Panc1 (cell line): ENCODE measurements at regions not wholly inside any gene's neighbourhood (a gene's known extent, or its start where the extent isn't known, plus 50 kb on each side); places are given as distances from the start of the nearest gene placed in this dataset.

Experiments used
- ATAC-seq: fragments of 200-7000 bp; cut with Tn5 transposase; 2 replicates; pipeline ENCODE4 v1.9.1; 2020; ENCODE audit warnings: mild to moderate bottlenecking, moderate library complexity
- BruUV-seq: library from RNA; stranded (reverse); fragments of 400-500 nt; replicated peaks from 2 replicates; lab custom pipeline; 2021; lab: Mats Ljungman, UMichigan
- CTCF ChIA-PET: fragments of 300-600 bp; sonication (Branson Sonifier 250); formaldehyde crosslinking; loops from one replicate; lab custom pipeline; 2022; ENCODE audit warnings: antibody characterized with exemption; lab: Charles Lee
- POLR2A ChIA-PET: fragments of 300-600 bp; sonication (Branson Sonifier 250); formaldehyde crosslinking; loops from one replicate; lab custom pipeline; 2022; ENCODE audit warnings: antibody characterized with exemption; lab: Charles Lee
- DNase-seq: peaks from one replicate; pipeline ENCODE4 v3.0.0-alpha.2; 2010; ENCODE audit warnings: low read depth, low spot score
- H3K27ac ChIP-seq: 2 replicates; pipeline ENCODE4 v1.5.1; 2011; ENCODE audit warnings: mild to moderate bottlenecking, low read length, inconsistent platforms
- H3K27me3 ChIP-seq: fragments of 200-500 bp; sonication (Bioruptor generic); 2 replicates; pipeline ENCODE4 v1.6.0; 2014; ENCODE audit warnings: low read length, inconsistent platforms; ENCODE audit not compliant: control insufficient read depth, insufficient read depth
- H3K36me3 ChIP-seq: fragments of 200-500 bp; sonication (Bioruptor generic); 2 replicates; pipeline ENCODE4 v1.5.1; 2014; ENCODE audit warnings: inconsistent platforms, mild to moderate bottlenecking, low read length, moderate library complexity; ENCODE audit not compliant: control insufficient read depth, insufficient read depth
- H3K4me1 ChIP-seq: 2 replicates; pipeline ENCODE4 v1.5.1; 2011; ENCODE audit warnings: inconsistent platforms, mild to moderate bottlenecking, low read length, moderate library complexity; ENCODE audit not compliant: control insufficient read depth, insufficient read depth
- H3K4me3 ChIP-seq, 2 experiments: 2 replicates each; pipeline ENCODE4 v1.5.1; 2011 to 2012; ENCODE audit warnings: low read depth in 2 of 2, low read length in 2 of 2, mild to moderate bottlenecking in 2 of 2, inconsistent platforms in 1 of 2, moderate library complexity in 1 of 2
- H3K9me3 ChIP-seq: fragments of 200-500 bp; sonication (Bioruptor generic); 2 replicates; pipeline ENCODE4 v1.5.1; 2014; ENCODE audit warnings: low read depth, mild to moderate bottlenecking, inconsistent platforms, low read length, moderate library complexity; ENCODE audit not compliant: control insufficient read depth, insufficient read depth
- CTCF ChIP-seq: fragments of 450-650 bp; IDR thresholded peaks from 2 replicates; pipeline ENCODE4 v1.5.1; 2017; ENCODE audit warnings: mild to moderate bottlenecking
- POLR2AphosphoS5 ChIP-seq: IDR thresholded peaks from 2 replicates; pipeline ENCODE4 v1.6.1; 2012; ENCODE audit warnings: mild to moderate bottlenecking, low read depth, low read length, moderate library complexity
- REST ChIP-seq, 2 experiments: IDR thresholded peaks; 2 replicates each; pipeline ENCODE4 v1.6.1; 2011 to 2012; ENCODE audit warnings: low read depth in 2 of 2, control low read depth in 1 of 2, low read length in 1 of 2, mild to moderate bottlenecking in 1 of 2, moderate library complexity in 1 of 2; ENCODE audit not compliant: insufficient read depth in 1 of 2
- SIN3A ChIP-seq: IDR thresholded peaks from 2 replicates; pipeline ENCODE4 v1.6.1; 2012; ENCODE audit warnings: low read depth, mild to moderate bottlenecking, low read length, moderate library complexity, borderline replicate concordance; ENCODE audit not compliant: insufficient read depth
- TCF7L2 ChIP-seq: IDR thresholded peaks from 2 replicates; pipeline ENCODE4 v1.6.1; 2011; ENCODE audit warnings: mild to moderate bottlenecking, low read depth, low read length, inconsistent platforms
- in situ Hi-C: cut with HindIII; loops from 2 replicates; pipeline ENCODE4 v1.10.0; 2016; ENCODE audit warnings: low sequenced_read_pairs, low pct_unique_long_range_greater_than_20kb
- intact Hi-C: fragments of 100-400 bp; cut with micrococcal nuclease; formaldehyde crosslinking; loops from one replicate; pipeline ENCODE4 v1.10.0; 2022; ENCODE audit not compliant: unreplicated experiment

- no peak for DNase-seq
- intact Hi-C loops = no loop called here
- Histone ChIP-seq H3K4me1 (no peaks in the 10 kb centered on the region), H3K27ac (no peak overlapping the region), H3K9me3 (no peaks in the 10 kb centered on the region), H3K4me3 (no peak overlapping the region), H3K27me3 (no peaks in the 10 kb centered on the region), H3K36me3 (no peaks in the 10 kb centered on the region)
- TF ChIP-seq POLR2AphosphoS5 (no peak), REST (IDR thresholded peaks at IDR 0.05; ENCODE audit: insufficient read depth in 1 of 2, low read depth in 2 of 2, low read length in 1 of 2) (no peak), CTCF (no peak), TCF7L2 (no peak), SIN3A (no peak)
- CTCF ChIA-PET = no interaction called here
- POLR2A ChIA-PET = no interaction called here
- no peak for ATAC-seq
- in situ Hi-C loops = no loop called here
- BruUV-seq = no TSS peak
Observed at GRCh38 chr15:95832668-95833067, 497.8 kb upstream of the NR2F2 start.

DNA sequence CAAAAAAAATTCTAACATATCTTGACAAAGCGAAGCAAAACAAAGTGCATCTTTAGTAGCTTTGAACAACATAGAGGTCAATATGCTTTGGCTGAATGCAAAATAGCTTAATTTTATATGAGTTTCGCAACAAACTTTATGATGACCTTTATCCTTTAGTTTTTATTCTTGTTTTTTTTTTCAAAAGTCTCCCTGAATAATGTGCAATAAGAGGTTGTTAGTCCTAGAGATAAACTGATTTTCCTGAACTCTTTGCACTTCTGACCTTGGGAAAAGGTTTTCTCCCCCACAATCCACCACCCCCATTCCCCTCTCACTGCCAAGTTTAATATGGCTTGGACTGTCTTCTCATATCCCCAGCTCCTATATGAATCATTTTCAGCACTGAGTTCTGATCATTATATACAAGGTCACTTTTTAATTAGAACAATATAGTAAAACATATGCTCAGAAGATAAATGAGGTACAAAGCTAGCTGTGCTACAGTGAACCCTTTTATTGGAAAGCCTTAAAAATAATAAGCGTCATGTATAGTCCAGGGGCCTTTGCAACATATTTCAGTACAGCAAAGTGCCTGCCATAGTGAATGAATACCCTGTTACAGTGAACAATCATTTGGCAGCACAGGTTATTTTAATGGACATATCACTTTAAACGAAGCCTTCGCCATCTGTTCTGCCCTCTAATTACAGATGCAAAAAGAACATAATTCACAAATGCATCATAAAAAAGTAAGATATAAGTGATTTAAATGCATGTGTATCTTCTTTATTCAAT lies 496.3 kb upstream of the NR2F2 start:
- Histone ChIP-seq H3K9me3 (no peaks in the 10 kb centered on the region), H3K4me1 (no peaks in the 10 kb centered on the region), H3K27me3 (no peaks in the 10 kb centered on the region), H3K36me3 (no peaks in the 10 kb centered on the region), H3K4me3 (no peak overlapping the region), H3K27ac (no peak overlapping the region)
- TF ChIP-seq SIN3A = no peak
- no peak for TF ChIP-seq TCF7L2
- TF ChIP-seq REST (IDR thresholded peaks at IDR 0.05; ENCODE audit: insufficient read depth in 1 of 2, low read depth in 2 of 2, low read length in 1 of 2) = no peak
- no peak for TF ChIP-seq POLR2AphosphoS5
- TF ChIP-seq CTCF = no peak
- CTCF ChIA-PET = no interaction called here
- in situ Hi-C loops (no loop called here), intact Hi-C loops (no loop called here)
- POLR2A ChIA-PET = no interaction called here
- ATAC-seq (no peak), DNase-seq (no peak)
- BruUV-seq = no TSS peak
